ENCODE measurements at regions not wholly inside any gene's neighbourhood (a gene's known extent, or its start where the extent isn't known, plus 50 kb on each side); places are given as distances from the start of the nearest gene placed in this dataset.

DNA sequence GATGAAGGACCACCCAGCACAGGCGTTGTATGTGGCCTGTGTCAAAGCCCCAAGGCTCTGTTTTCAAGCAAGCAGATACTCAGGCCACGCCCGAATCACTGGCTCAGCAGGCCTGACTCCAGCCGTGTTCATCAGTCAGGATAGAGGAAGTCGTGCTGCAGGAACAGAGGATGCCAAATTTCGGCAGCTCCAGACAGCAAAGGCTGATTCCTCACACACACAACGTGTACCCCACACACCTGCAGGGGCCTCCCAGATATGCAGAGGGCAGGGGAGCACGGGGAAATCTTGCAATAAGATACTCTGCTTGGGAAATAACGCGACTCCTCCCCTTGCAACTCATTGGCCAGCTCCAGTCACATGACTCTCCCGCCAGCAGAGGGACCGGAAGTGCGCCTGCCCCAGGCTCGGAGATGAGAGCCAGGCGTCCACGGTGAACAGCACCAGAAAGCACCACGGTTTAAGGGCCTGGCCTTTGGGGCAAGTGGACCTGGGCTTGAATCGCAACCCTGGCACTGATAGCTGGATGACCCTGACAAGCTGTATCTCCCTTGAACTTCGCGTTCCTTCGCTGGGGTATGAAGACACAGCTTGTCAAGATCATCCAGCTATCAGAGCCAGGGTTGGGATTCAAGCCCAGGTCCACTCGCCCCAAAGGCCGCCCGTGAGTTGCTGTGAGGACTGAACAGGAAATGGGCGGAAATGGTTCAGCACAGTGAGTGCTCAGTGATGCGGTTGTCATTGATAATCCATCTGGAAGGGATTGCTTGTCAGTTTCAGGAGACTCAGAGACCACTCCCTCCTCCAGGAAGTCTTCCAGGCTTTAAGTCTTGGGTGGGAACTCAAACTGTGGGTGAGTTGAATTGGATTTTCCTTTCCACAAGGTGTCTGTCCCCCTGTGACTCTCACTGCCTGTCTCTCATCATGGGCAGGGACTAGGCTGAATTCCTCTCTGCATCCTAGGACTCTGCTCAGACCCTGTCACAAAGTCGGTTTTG lies 88.5 kb downstream of the MYEOV start:
- TF ChIP-seq POLR2A (IDR thresholded peaks at IDR 0.05) (no peak), CTCF (IDR thresholded peaks at IDR 0.05) (no peak), POLR2AphosphoS5 (IDR thresholded peaks at IDR 0.05) (no peak)

Measured in prostate gland (tissue), 2 donors.